ENCODE measurements at regions not wholly inside any gene's neighbourhood (a gene's known extent, or its start where the extent isn't known, plus 50 kb on each side); places are given as distances from the start of the nearest gene placed in this dataset.

GRCh38 chr10:61335359-61335758 is 117.8 kb downstream of the TMEM26 start:
- no peak for TF ChIP-seq CTCF (IDR thresholded peaks at IDR 0.05)
- no peak for TF ChIP-seq EP300 (IDR thresholded peaks at IDR 0.05)
- TF ChIP-seq POLR2AphosphoS5 (IDR thresholded peaks at IDR 0.05) = no peak
- no peak for TF ChIP-seq POLR2A (IDR thresholded peaks at IDR 0.05)
- no peak overlapping the region for H3K4me3 ChIP-seq
- H3K27me3 ChIP-seq = no peaks in the 10 kb centered on the region
- no peaks in the 10 kb centered on the region for H3K36me3 ChIP-seq
- no peak for DNase-seq (ENCODE audit: low spot score in 2 of 2)
- H3K9me3 ChIP-seq = no peaks in the 10 kb centered on the region
- no peaks in the 10 kb centered on the region for H3K4me1 ChIP-seq
- H3K27ac ChIP-seq = no peak overlapping the region

- Histone ChIP-seq H3K27ac (no peak overlapping the region), H3K9me3 (no peaks in the 10 kb centered on the region), H3K36me3 (no peaks in the 10 kb centered on the region), H3K4me1 (no peaks in the 10 kb centered on the region), H3K4me3 (no peak overlapping the region), H3K27me3 (no peaks in the 10 kb centered on the region)
- TF ChIP-seq POLR2AphosphoS5 (IDR thresholded peaks at IDR 0.05) (no peak), EP300 (IDR thresholded peaks at IDR 0.05) (no peak), POLR2A (IDR thresholded peaks at IDR 0.05) (no peak), CTCF (IDR thresholded peaks at IDR 0.05) (no peak)
- DNase-seq (ENCODE audit: low spot score in 2 of 2) = no peak
- 33% methylated on average over 4 of the region's 4 CpGs for WGBS
Measured at GRCh38 chr10:61332581-61332980, 120.6 kb downstream of the TMEM26 start.

- Histone ChIP-seq H3K4me3 (no peak overlapping the region), H3K9me3 (no peaks in the 10 kb centered on the region), H3K27me3 (no peaks in the 10 kb centered on the region), H3K4me1 (no peaks in the 10 kb centered on the region), H3K27ac (no peak overlapping the region), H3K36me3 (no peaks in the 10 kb centered on the region)
- 87% methylated on average over 3 of the region's 3 CpGs for WGBS
- DNase-seq (ENCODE audit: low spot score in 2 of 2) = no peak
- TF ChIP-seq EP300 (IDR thresholded peaks at IDR 0.05) (no peak), POLR2A (IDR thresholded peaks at IDR 0.05) (no peak), POLR2AphosphoS5 (IDR thresholded peaks at IDR 0.05) (no peak), CTCF (IDR thresholded peaks at IDR 0.05) (no peak)
Measured at GRCh38 chr10:61330669-61331068, 122.5 kb downstream of the TMEM26 start.

GRCh38 chr10:61329854-61330253 is 123.3 kb downstream of the TMEM26 start:
- DNase-seq (ENCODE audit: low spot score in 2 of 2) = no peak
- Histone ChIP-seq H3K4me3 (no peak overlapping the region), H3K9me3 (no peaks in the 10 kb centered on the region), H3K27ac (no peak overlapping the region), H3K4me1 (no peaks in the 10 kb centered on the region), H3K36me3 (no peaks in the 10 kb centered on the region), H3K27me3 (no peaks in the 10 kb centered on the region)
- TF ChIP-seq POLR2AphosphoS5 (IDR thresholded peaks at IDR 0.05) = no peak
- no peak for TF ChIP-seq EP300 (IDR thresholded peaks at IDR 0.05)
- TF ChIP-seq CTCF (IDR thresholded peaks at IDR 0.05) = no peak
- no peak for TF ChIP-seq POLR2A (IDR thresholded peaks at IDR 0.05)
- 98% methylated on average over 2 of the region's 2 CpGs for WGBS

GRCh38 chr10:61325223-61325960 is 127.8 kb downstream of the TMEM26 start:
- Histone ChIP-seq H3K4me1 (no peaks in the 10 kb centered on the region), H3K4me3 (no peak overlapping the region), H3K27ac (no peak overlapping the region), H3K27me3 (no peaks in the 10 kb centered on the region), H3K9me3 (no peaks in the 10 kb centered on the region), H3K36me3 (no peaks in the 10 kb centered on the region)
- no peak for DNase-seq (ENCODE audit: low spot score in 2 of 2)
- TF ChIP-seq POLR2A (IDR thresholded peaks at IDR 0.05) (no peak), EP300 (IDR thresholded peaks at IDR 0.05) (no peak), CTCF (IDR thresholded peaks at IDR 0.05) (no peak), POLR2AphosphoS5 (IDR thresholded peaks at IDR 0.05) (no peak)
- WGBS = 50% methylated on average over 5 of the region's 5 CpGs

Measured in suprapubic skin (tissue), 4 donors.